ENCODE measurements at regions not wholly inside any gene's neighbourhood (a gene's known extent, or its start where the extent isn't known, plus 50 kb on each side); places are given as distances from the start of the nearest gene placed in this dataset.

DNA sequence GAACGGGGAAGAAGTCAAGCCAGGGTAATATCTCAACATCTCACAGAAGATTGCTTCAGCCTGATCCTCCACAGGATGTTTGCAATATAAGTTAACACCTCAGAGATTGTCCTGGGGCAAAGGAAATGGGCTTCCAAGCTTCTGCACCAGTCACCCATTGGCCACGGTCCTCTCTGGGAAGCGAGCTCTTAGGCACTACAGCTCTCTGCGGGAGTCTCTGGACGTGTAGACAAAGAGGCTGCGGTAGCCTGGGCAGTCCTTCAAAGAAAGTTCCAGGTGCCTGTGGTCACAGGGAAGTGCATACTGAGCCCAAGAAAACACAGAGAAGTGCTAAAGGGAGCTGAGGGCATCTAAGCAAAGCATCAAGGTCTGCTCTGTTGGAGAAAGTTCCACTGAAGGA lies 805.7 kb downstream of the DIAPH3 start (continued):
- TF ChIP-seq, protein P1, sequence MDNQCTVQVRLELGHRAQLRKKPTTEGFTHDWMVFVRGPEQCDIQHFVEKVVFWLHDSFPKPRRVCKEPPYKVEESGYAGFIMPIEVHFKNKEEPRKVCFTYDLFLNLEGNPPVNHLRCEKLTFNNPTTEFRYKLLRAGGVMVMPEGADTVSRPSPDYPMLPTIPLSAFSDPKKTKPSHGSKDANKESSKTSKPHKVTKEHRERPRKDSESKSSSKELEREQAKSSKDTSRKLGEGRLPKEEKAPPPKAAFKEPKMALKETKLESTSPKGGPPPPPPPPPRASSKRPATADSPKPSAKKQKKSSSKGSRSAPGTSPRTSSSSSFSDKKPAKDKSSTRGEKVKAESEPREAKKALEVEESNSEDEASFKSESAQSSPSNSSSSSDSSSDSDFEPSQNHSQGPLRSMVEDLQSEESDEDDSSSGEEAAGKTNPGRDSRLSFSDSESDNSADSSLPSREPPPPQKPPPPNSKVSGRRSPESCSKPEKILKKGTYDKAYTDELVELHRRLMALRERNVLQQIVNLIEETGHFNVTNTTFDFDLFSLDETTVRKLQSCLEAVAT (IDR thresholded peaks at IDR 0.05) = no peak
- TF ChIP-seq BMI1 (IDR thresholded peaks at IDR 0.05; ENCODE audit: borderline replicate concordance) = no peak
- TF ChIP-seq SMC3 (IDR thresholded peaks at IDR 0.05; ENCODE audit: borderline replicate concordance, low read length) = no peak
- TF ChIP-seq, protein P2, sequence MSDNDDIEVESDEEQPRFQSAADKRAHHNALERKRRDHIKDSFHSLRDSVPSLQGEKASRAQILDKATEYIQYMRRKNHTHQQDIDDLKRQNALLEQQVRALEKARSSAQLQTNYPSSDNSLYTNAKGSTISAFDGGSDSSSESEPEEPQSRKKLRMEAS (IDR thresholded peaks at IDR 0.05; ENCODE audit: low read depth, low read length) = no peak
- TF ChIP-seq SPI1 (IDR thresholded peaks at IDR 0.05; ENCODE audit: borderline replicate concordance, insufficient read depth, low read depth, low read length) = no peak
- TF ChIP-seq NR2C2 (IDR thresholded peaks at IDR 0.05; ENCODE audit: borderline replicate concordance, control insufficient read depth, insufficient read length, low read depth) = no peak

DNA sequence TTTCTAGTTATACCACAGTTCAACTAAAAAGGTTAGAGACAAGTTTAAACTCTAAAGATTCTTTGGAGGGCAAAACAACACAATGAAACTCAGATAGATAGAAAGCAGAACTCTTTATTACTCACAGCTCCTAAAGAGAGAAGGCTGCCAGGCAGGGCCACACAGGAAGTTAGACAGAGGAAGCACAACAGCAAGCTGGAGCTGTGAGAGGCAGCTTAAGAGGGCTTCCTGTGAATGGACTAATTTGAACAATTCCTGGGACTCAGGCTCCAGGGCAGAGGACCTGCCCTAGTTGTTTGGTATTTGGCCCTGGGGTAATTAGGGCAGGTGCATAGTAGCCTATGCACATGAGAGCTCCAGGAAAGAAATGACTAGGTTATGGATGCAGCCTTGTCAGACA lies 803.6 kb downstream of the DIAPH3 start:
- intact Hi-C loops (cut with micrococcal nuclease; ENCODE audit: unreplicated experiment) (no loop called here), in situ Hi-C loops (cut with MboI) (no loop called here)
- Histone ChIP-seq H3K9me3 (replicated peaks; ENCODE audit: control insufficient read depth, insufficient read depth, low read length) (no peaks in the 10 kb centered on the region), H4K20me1 (ENCODE audit: control insufficient read depth, insufficient read depth) (no peaks in the 10 kb centered on the region), H3K4me1 (ENCODE audit: control insufficient read depth, insufficient read depth, low read length) (no peaks in the 10 kb centered on the region), H3K79me2 (ENCODE audit: control insufficient read depth, insufficient read depth, low read length) (no peaks in the 10 kb centered on the region), H3K4me2 (ENCODE audit: control insufficient read depth, insufficient read depth) (no peak overlapping the region), H3K27me3 (replicated peaks in 1 of 2; ENCODE audit: control insufficient read depth in 2 of 2, insufficient read depth in 2 of 2, low read length in 1 of 2) (no peaks in the 10 kb centered on the region), H2AFZ (ENCODE audit: control insufficient read depth, low read depth, low read length) (no peak overlapping the region), H3K9ac (ENCODE audit: control insufficient read depth, insufficient read depth, low read length) (no peak overlapping the region), H3K36me3 (ENCODE audit: control insufficient read depth in 2 of 2, insufficient read depth in 2 of 2, low read length in 1 of 2) (no peaks in the 10 kb centered on the region), H3K27ac (ENCODE audit: control insufficient read depth, insufficient read depth) (no peak overlapping the region), H3K4me3 (no peak overlapping the region)
- no TSS peak for BruUV-seq (replicated peaks)
- POLR2A ChIA-PET = no interaction called here
- RAD21 ChIA-PET (ENCODE audit: unreplicated experiment) = no interaction called here
- CTCF ChIA-PET = interaction anchor here (0.6 to 1.5 kb wide), 2 partner anchors 30 to 84 kb away, joined by 3 read pairs; no protein-coding TSS in a partner anchor
- FAIRE-seq (no peak), ATAC-seq (peak; percentile 47), DNase-seq (ENCODE audit: low read depth, low spot score) (no peak)
- SMC1A ChIA-PET (ENCODE audit: uncharacterized antibody, unreplicated experiment) = interaction anchor here (0.6 to 1.7 kb wide), 6 partner anchors 9 to 1633 kb away, joined by 3 to 5 read pairs (median 4); no protein-coding TSS in a partner anchor
- TF ChIP-seq ATF7 (IDR thresholded peaks at IDR 0.05; ENCODE audit: low read depth) (no peak), IKZF2 (IDR thresholded peaks at IDR 0.05) (no peak), MYB (IDR thresholded peaks at IDR 0.05; ENCODE audit: borderline replicate concordance, low read depth, low read length) (no peak), CBX3 (IDR thresholded peaks at IDR 0.05; ENCODE audit: borderline replicate concordance, low read depth) (no peak), ZNF274 (IDR thresholded peaks at IDR 0.05; ENCODE audit: insufficient read depth, insufficient read length) (no peak), JUND (IDR thresholded peaks at IDR 0.05; ENCODE audit: low read depth, low read length) (no peak), GATAD2B (conservative IDR thresholded peaks at IDR 0.05; ENCODE audit: low read depth) (no peak), BACH1 (IDR thresholded peaks at IDR 0.05; ENCODE audit: borderline replicate concordance) (no peak), SMARCA5 (IDR thresholded peaks at IDR 0.05) (no peak)
- TF ChIP-seq, protein P3, sequence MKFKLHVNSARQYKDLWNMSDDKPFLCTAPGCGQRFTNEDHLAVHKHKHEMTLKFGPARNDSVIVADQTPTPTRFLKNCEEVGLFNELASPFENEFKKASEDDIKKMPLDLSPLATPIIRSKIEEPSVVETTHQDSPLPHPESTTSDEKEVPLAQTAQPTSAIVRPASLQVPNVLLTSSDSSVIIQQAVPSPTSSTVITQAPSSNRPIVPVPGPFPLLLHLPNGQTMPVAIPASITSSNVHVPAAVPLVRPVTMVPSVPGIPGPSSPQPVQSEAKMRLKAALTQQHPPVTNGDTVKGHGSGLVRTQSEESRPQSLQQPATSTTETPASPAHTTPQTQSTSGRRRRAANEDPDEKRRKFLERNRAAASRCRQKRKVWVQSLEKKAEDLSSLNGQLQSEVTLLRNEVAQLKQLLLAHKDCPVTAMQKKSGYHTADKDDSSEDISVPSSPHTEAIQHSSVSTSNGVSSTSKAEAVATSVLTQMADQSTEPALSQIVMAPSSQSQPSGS (IDR thresholded peaks at IDR 0.05; ENCODE audit: low read length) = no peak
- TF ChIP-seq, protein P4, sequence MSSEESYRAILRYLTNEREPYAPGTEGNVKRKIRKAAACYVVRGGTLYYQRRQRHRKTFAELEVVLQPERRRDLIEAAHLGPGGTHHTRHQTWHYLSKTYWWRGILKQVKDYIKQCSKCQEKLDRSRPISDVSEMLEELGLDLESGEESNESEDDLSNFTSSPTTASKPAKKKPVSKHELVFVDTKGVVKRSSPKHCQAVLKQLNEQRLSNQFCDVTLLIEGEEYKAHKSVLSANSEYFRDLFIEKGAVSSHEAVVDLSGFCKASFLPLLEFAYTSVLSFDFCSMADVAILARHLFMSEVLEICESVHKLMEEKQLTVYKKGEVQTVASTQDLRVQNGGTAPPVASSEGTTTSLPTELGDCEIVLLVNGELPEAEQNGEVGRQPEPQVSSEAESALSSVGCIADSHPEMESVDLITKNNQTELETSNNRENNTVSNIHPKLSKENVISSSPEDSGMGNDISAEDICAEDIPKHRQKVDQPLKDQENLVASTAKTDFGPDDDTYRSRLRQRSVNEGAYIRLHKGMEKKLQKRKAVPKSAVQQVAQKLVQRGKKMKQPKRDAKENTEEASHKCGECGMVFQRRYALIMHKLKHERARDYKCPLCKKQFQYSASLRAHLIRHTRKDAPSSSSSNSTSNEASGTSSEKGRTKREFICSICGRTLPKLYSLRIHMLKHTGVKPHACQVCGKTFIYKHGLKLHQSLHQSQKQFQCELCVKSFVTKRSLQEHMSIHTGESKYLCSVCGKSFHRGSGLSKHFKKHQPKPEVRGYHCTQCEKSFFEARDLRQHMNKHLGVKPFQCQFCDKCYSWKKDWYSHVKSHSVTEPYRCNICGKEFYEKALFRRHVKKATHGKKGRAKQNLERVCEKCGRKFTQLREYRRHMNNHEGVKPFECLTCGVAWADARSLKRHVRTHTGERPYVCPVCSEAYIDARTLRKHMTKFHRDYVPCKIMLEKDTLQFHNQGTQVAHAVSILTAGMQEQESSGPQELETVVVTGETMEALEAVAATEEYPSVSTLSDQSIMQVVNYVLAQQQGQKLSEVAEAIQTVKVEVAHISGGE (CRISPR knock-in tag; IDR thresholded peaks at IDR 0.05) = no peak
- TF ChIP-seq, protein P5, sequence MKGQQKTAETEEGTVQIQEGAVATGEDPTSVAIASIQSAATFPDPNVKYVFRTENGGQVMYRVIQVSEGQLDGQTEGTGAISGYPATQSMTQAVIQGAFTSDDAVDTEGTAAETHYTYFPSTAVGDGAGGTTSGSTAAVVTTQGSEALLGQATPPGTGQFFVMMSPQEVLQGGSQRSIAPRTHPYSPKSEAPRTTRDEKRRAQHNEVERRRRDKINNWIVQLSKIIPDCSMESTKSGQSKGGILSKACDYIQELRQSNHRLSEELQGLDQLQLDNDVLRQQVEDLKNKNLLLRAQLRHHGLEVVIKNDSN (IDR thresholded peaks at IDR 0.05; ENCODE audit: borderline replicate concordance, extremely low read length, insufficient read depth, low read depth, low read length) = no peak
